Skin epidermis (tissue), 12 donors: ENCODE measurements at regions not wholly inside any gene's neighbourhood (a gene's known extent, or its start where the extent isn't known, plus 50 kb on each side); places are given as distances from the start of the nearest gene placed in this dataset.
A peak's percentile ranks its signal among the peaks of the same experiment; 100 is the strongest.

Experiments used
- H3K27ac ChIP-seq, 21 experiments: fragments of 200-600 bp; sonication (generic) in 11 of 21; one replicate each; pipeline ENCODE4 v1.5.0; 2020; ENCODE audit warnings: mild to moderate bottlenecking in 3 of 21, inconsistent platforms in 2 of 21, moderate library complexity in 2 of 21
- H3K4me3 ChIP-seq, 7 experiments: fragments of 200-600 bp; sonication (generic) in 2 of 7; one replicate each; pipeline ENCODE4 v1.5.0; 2020; ENCODE audit warnings: inconsistent platforms in 2 of 7, mild to moderate bottlenecking in 2 of 7, moderate library complexity in 1 of 7

- H3K27ac ChIP-seq: no peak overlapping the region
- H3K4me3 ChIP-seq: no peak overlapping the region
Observed at GRCh38 chr4:31040106-31040505, 319.9 kb downstream of the PCDH7 start.

- H3K4me3 ChIP-seq: no peak overlapping the region
- no peak overlapping the region for H3K27ac ChIP-seq
Observed at GRCh38 chr4:31041385-31041784, 321.2 kb downstream of the PCDH7 start.

- Histone ChIP-seq H3K27ac (no peak overlapping the region), H3K4me3 (no peak overlapping the region)
Observed at GRCh38 chr4:31041853-31042252, 321.7 kb downstream of the PCDH7 start.

GRCh38 chr4:31043382-31044062, 323.4 kb downstream of the PCDH7 start:
- no peak overlapping the region for H3K27ac ChIP-seq
- no peak overlapping the region for H3K4me3 ChIP-seq

- Histone ChIP-seq H3K27ac (no peak overlapping the region), H3K4me3 (no peak overlapping the region)
Observed at GRCh38 chr4:31045151-31045550, 325.0 kb downstream of the PCDH7 start.

- H3K4me3 ChIP-seq: no peak overlapping the region
- no peak overlapping the region for H3K27ac ChIP-seq
Observed at GRCh38 chr4:31045724-31046318, 325.7 kb downstream of the PCDH7 start.

GRCh38 chr4:31051151-31051550, 331.0 kb downstream of the PCDH7 start:
- H3K27ac ChIP-seq: no peak overlapping the region

GRCh38 chr4:31051565-31051964, 331.4 kb downstream of the PCDH7 start:
- Histone ChIP-seq H3K27ac (no peak overlapping the region), H3K4me3 (no peak overlapping the region)

More at GRCh38 chr4:31051151-31051550, 331.0 kb downstream of the PCDH7 start:
- H3K4me3 ChIP-seq: no peak overlapping the region

- no peak overlapping the region for H3K27ac ChIP-seq
- H3K4me3 ChIP-seq: no peak overlapping the region
Observed at GRCh38 chr4:31052519-31052918, 332.4 kb downstream of the PCDH7 start.

- Histone ChIP-seq H3K4me3 (no peak overlapping the region), H3K27ac (peak overlapping the region in 1 of 21 experiments; percentile 47)
Observed at GRCh38 chr4:31053451-31053850, 333.3 kb downstream of the PCDH7 start.

GRCh38 chr4:31054295-31054694, 334.1 kb downstream of the PCDH7 start:
- H3K4me3 ChIP-seq: no peak overlapping the region

GRCh38 chr4:31058656-31059055, 338.5 kb downstream of the PCDH7 start:
- Histone ChIP-seq H3K4me3 (no peak overlapping the region), H3K27ac (no peak overlapping the region)

More at GRCh38 chr4:31054295-31054694, 334.1 kb downstream of the PCDH7 start:
- no peak overlapping the region for H3K27ac ChIP-seq

GRCh38 chr4:31059753-31060522, 339.8 kb downstream of the PCDH7 start:
- no peak overlapping the region for H3K4me3 ChIP-seq

GRCh38 chr4:31065086-31065485, 344.9 kb downstream of the PCDH7 start:
- no peak overlapping the region for H3K4me3 ChIP-seq
- no peak overlapping the region for H3K27ac ChIP-seq

More at GRCh38 chr4:31059753-31060522, 339.8 kb downstream of the PCDH7 start:
- H3K27ac ChIP-seq: no peak overlapping the region

- Histone ChIP-seq H3K4me3 (no peak overlapping the region), H3K27ac (no peak overlapping the region)
Observed at GRCh38 chr4:31068257-31069075, 348.3 kb downstream of the PCDH7 start.

- H3K4me3 ChIP-seq: no peak overlapping the region
- no peak overlapping the region for H3K27ac ChIP-seq
Observed at GRCh38 chr4:31069151-31069550, 349.0 kb downstream of the PCDH7 start.

- Histone ChIP-seq H3K27ac (no peak overlapping the region), H3K4me3 (no peak overlapping the region)
Observed at GRCh38 chr4:31071508-31072486, 351.6 kb downstream of the PCDH7 start.

GRCh38 chr4:31075969-31076368, 355.8 kb downstream of the PCDH7 start:
- no peak overlapping the region for H3K27ac ChIP-seq
- no peak overlapping the region for H3K4me3 ChIP-seq

GRCh38 chr4:31078661-31079060, 358.5 kb downstream of the PCDH7 start:
- Histone ChIP-seq H3K4me3 (no peak overlapping the region), H3K27ac (no peak overlapping the region)
